ENCODE measurements at regions not wholly inside any gene's neighbourhood (a gene's known extent, or its start where the extent isn't known, plus 50 kb on each side); places are given as distances from the start of the nearest gene placed in this dataset.

- Histone ChIP-seq H3K79me2 (ENCODE audit: insufficient read depth, low read length) (no peaks in the 10 kb centered on the region), H3K27ac (ENCODE audit: low read depth, low read length, poor library complexity, severe bottlenecking) (no peak overlapping the region), H3K4me3 (ENCODE audit: low read depth, low read length, poor library complexity, severe bottlenecking) (no peak overlapping the region), H2AFZ (ENCODE audit: low read length) (no peak overlapping the region), H3K4me1 (ENCODE audit: insufficient read depth, low read length, severe bottlenecking) (no peaks in the 10 kb centered on the region), H3F3A (ENCODE audit: insufficient read depth, low read length) (no peaks in the 10 kb centered on the region), H3K9ac (ENCODE audit: low read length) (no peak overlapping the region), H3K9me2 (ENCODE audit: low read depth, low read length) (no peaks in the 10 kb centered on the region), H3K9me3 (ENCODE audit: low read length) (no peaks in the 10 kb centered on the region), H3K27me3 (ENCODE audit: insufficient read depth, low read length) (no peaks in the 10 kb centered on the region), H3K36me3 (ENCODE audit: insufficient read depth, low read length) (no peaks in the 10 kb centered on the region), H3K4me2 (ENCODE audit: low read length) (no peak overlapping the region), H4K20me1 (ENCODE audit: insufficient read depth, low read length) (no peaks in the 10 kb centered on the region)
- TF ChIP-seq EZH2 (IDR thresholded peaks at IDR 0.05; ENCODE audit: borderline replicate concordance, low read length) = no peak
- TF ChIP-seq, protein P1, sequence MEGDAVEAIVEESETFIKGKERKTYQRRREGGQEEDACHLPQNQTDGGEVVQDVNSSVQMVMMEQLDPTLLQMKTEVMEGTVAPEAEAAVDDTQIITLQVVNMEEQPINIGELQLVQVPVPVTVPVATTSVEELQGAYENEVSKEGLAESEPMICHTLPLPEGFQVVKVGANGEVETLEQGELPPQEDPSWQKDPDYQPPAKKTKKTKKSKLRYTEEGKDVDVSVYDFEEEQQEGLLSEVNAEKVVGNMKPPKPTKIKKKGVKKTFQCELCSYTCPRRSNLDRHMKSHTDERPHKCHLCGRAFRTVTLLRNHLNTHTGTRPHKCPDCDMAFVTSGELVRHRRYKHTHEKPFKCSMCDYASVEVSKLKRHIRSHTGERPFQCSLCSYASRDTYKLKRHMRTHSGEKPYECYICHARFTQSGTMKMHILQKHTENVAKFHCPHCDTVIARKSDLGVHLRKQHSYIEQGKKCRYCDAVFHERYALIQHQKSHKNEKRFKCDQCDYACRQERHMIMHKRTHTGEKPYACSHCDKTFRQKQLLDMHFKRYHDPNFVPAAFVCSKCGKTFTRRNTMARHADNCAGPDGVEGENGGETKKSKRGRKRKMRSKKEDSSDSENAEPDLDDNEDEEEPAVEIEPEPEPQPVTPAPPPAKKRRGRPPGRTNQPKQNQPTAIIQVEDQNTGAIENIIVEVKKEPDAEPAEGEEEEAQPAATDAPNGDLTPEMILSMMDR (IDR thresholded peaks at IDR 0.05; ENCODE audit: low read length) = no peak
Observed at GRCh38 chr5:174996941-174997340, 272.6 kb downstream of the MSX2 start.

GRCh38 chr5:174995827-174996226 is 271.4 kb downstream of the MSX2 start:
- H3K79me2 ChIP-seq (ENCODE audit: insufficient read depth, low read length) = no peaks in the 10 kb centered on the region
- no peak overlapping the region for H3K27ac ChIP-seq (ENCODE audit: low read depth, low read length, poor library complexity, severe bottlenecking)
- H3K4me2 ChIP-seq (ENCODE audit: low read length) = no peak overlapping the region
- no peaks in the 10 kb centered on the region for H3K9me3 ChIP-seq (ENCODE audit: low read length)
- no peaks in the 10 kb centered on the region for H4K20me1 ChIP-seq (ENCODE audit: insufficient read depth, low read length)
- no peak overlapping the region for H2AFZ ChIP-seq (ENCODE audit: low read length)
- H3K4me3 ChIP-seq (ENCODE audit: low read depth, low read length, poor library complexity, severe bottlenecking) = no peak overlapping the region
- H3K27me3 ChIP-seq (ENCODE audit: insufficient read depth, low read length) = no peaks in the 10 kb centered on the region
- no peak overlapping the region for H3K9ac ChIP-seq (ENCODE audit: low read length)
- no peak for TF ChIP-seq EZH2 (IDR thresholded peaks at IDR 0.05; ENCODE audit: borderline replicate concordance, low read length)
- TF ChIP-seq, protein P1 (IDR thresholded peaks at IDR 0.05; ENCODE audit: low read length) = no peak
- no peaks in the 10 kb centered on the region for H3F3A ChIP-seq (ENCODE audit: insufficient read depth, low read length)
- no peaks in the 10 kb centered on the region for H3K4me1 ChIP-seq (ENCODE audit: insufficient read depth, low read length, severe bottlenecking)
- no peaks in the 10 kb centered on the region for H3K36me3 ChIP-seq (ENCODE audit: insufficient read depth, low read length)
- H3K9me2 ChIP-seq (ENCODE audit: low read depth, low read length) = no peaks in the 10 kb centered on the region

DNA sequence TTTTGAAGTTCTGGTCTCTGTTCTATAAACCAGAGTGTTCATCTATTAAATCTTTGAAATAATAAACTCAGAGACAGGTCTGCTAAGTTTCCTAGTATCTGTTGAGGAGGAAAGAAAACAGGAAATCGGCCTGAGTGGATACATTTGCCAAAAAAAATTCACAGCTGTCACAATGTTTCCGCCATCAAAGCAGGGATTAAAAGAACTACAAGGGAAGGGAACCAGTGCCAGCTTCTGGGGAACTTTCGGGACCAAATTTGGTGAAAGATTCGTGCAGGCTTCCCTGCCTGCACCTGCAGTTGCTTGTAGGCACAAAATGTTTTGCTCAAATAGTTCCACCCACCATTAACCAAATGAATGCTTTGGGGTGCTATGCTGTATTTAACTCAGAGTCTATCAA is 267.5 kb downstream of the MSX2 start:
- H3K27me3 ChIP-seq (ENCODE audit: insufficient read depth, low read length) = no peaks in the 10 kb centered on the region
- no peak overlapping the region for H3K27ac ChIP-seq (ENCODE audit: low read depth, low read length, poor library complexity, severe bottlenecking)
- no peaks in the 10 kb centered on the region for H4K20me1 ChIP-seq (ENCODE audit: insufficient read depth, low read length)
- no peaks in the 10 kb centered on the region for H3K9me3 ChIP-seq (ENCODE audit: low read length)
- no peaks in the 10 kb centered on the region for H3K36me3 ChIP-seq (ENCODE audit: insufficient read depth, low read length)
- no peak overlapping the region for H3K9ac ChIP-seq (ENCODE audit: low read length)
- no peak overlapping the region for H2AFZ ChIP-seq (ENCODE audit: low read length)
- no peaks in the 10 kb centered on the region for H3F3A ChIP-seq (ENCODE audit: insufficient read depth, low read length)
- H3K79me2 ChIP-seq (ENCODE audit: insufficient read depth, low read length) = no peaks in the 10 kb centered on the region
- no peak overlapping the region for H3K4me3 ChIP-seq (ENCODE audit: low read depth, low read length, poor library complexity, severe bottlenecking)
- no peak overlapping the region for H3K4me2 ChIP-seq (ENCODE audit: low read length)
- no peaks in the 10 kb centered on the region for H3K4me1 ChIP-seq (ENCODE audit: insufficient read depth, low read length, severe bottlenecking)
- H3K9me2 ChIP-seq (ENCODE audit: low read depth, low read length) = no peaks in the 10 kb centered on the region
- TF ChIP-seq, protein P1 (IDR thresholded peaks at IDR 0.05; ENCODE audit: low read length) = no peak

All from OCI-LY1 (cell line).